Gastroesophageal sphincter (tissue), 4 donors: ENCODE measurements at regions not wholly inside any gene's neighbourhood (a gene's known extent, or its start where the extent isn't known, plus 50 kb on each side); places are given as distances from the start of the nearest gene placed in this dataset.

ENCODE experiments used
- ATAC-seq: fragments of 150-250 bp; one replicate; pipeline ENCODE4 v1.9.1; 2016; ENCODE audit warnings: mild to moderate bottlenecking, moderate library complexity
- H3K27ac ChIP-seq, 4 donors: fragments of 200-600 bp; sonication (generic) in 3 of 4; 1 replicate in 3 of 4; 2 replicates in 1 of 4; pipeline ENCODE4 v1.5.1; 2016 to 2019
- H3K27me3 ChIP-seq: fragments of 200-600 bp; sonication (generic); one replicate; pipeline ENCODE4 v1.5.1; 2019
- H3K36me3 ChIP-seq, 2 donors: fragments of 200-600 bp; sonication (generic); one replicate each; pipeline ENCODE4 v1.5.1; 2019; ENCODE audit warnings: control low read depth in 1 of 2
- H3K4me1 ChIP-seq, 3 donors: fragments of 200-600 bp; sonication (generic); 1 replicate in 2 of 3; 2 replicates in 1 of 3; pipeline ENCODE4 v1.5.1; 2016 to 2019; ENCODE audit warnings: control low read depth in 2 of 3
- H3K4me3 ChIP-seq, 2 donors: fragments of 200-600 bp; sonication (generic); one replicate each; pipeline ENCODE4 v1.5.1; 2019; ENCODE audit warnings: mild to moderate bottlenecking in 1 of 2, moderate library complexity in 1 of 2
- H3K9me3 ChIP-seq, 3 donors: fragments of 200-600 bp; sonication (generic); one replicate each; pipeline ENCODE4 v1.5.1; 2017 to 2019; ENCODE audit warnings: control low read depth in 2 of 3
- EP300 ChIP-seq: sonication (generic); formaldehyde crosslinking; IDR thresholded peaks from one replicate; pipeline ENCODE4 v1.6.1; 2017; ENCODE audit warnings: antibody characterized with exemption, mild to moderate bottlenecking
- POLR2A ChIP-seq, 2 donors: fragments of 450-650 bp; IDR thresholded peaks; one replicate each; pipeline ENCODE4 v1.6.1; 2017; ENCODE audit warnings: antibody characterized with exemption in 2 of 2, mild to moderate bottlenecking in 2 of 2, moderate library complexity in 1 of 2
- POLR2AphosphoS5 ChIP-seq: sonication (generic); formaldehyde crosslinking; IDR thresholded peaks from one replicate; pipeline ENCODE4 v1.6.1; 2017; ENCODE audit warnings: antibody characterized with exemption
- WGBS, 2 donors: methylation state at CpG; one replicate each; pipeline ENCODE4 v1.1.5; 2018; ENCODE audit warnings: low coverage in 1 of 2; 5-methylcytosine and 5-hydroxymethylcytosine counted together
- TF ChIP-seq, protein P1 (sequence below), 4 experiments: fragments of 200-600 bp in 2 of 4; fragments of 450-650 bp in 2 of 4; sonication (generic) in 1 of 4; IDR thresholded peaks; one replicate each; pipeline ENCODE4 v1.5.1; 2017 to 2019; ENCODE audit warnings: antibody characterized with exemption in 4 of 4, mild to moderate bottlenecking in 2 of 4, moderate library complexity in 2 of 4

GRCh38 chr3:28780480-28780879 is 431.9 kb upstream of the AZI2 start:
- 19 to 62% methylated on average over 3 of the region's 3 CpGs for WGBS, 2 donors
- Histone ChIP-seq H3K27ac (no peak overlapping the region), H3K4me1 (no peaks in the 10 kb centered on the region), H3K4me3 (no peak overlapping the region), H3K9me3 (no peaks in the 10 kb centered on the region), H3K27me3 (no peaks in the 10 kb centered on the region), H3K36me3 (no peaks in the 10 kb centered on the region)
- TF ChIP-seq, protein P1, sequence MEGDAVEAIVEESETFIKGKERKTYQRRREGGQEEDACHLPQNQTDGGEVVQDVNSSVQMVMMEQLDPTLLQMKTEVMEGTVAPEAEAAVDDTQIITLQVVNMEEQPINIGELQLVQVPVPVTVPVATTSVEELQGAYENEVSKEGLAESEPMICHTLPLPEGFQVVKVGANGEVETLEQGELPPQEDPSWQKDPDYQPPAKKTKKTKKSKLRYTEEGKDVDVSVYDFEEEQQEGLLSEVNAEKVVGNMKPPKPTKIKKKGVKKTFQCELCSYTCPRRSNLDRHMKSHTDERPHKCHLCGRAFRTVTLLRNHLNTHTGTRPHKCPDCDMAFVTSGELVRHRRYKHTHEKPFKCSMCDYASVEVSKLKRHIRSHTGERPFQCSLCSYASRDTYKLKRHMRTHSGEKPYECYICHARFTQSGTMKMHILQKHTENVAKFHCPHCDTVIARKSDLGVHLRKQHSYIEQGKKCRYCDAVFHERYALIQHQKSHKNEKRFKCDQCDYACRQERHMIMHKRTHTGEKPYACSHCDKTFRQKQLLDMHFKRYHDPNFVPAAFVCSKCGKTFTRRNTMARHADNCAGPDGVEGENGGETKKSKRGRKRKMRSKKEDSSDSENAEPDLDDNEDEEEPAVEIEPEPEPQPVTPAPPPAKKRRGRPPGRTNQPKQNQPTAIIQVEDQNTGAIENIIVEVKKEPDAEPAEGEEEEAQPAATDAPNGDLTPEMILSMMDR (IDR thresholded peaks at IDR 0.05), result no peak
- TF ChIP-seq POLR2AphosphoS5, result no peak
- no peak for ATAC-seq

GRCh38 chr3:28781053-28781452 is 432.4 kb upstream of the AZI2 start:
- Histone ChIP-seq H3K36me3 (no peaks in the 10 kb centered on the region), H3K4me1 (no peaks in the 10 kb centered on the region), H3K27me3 (no peaks in the 10 kb centered on the region), H3K27ac (no peak overlapping the region), H3K9me3 (no peaks in the 10 kb centered on the region), H3K4me3 (no peak overlapping the region)
- ATAC-seq, result no peak
- TF ChIP-seq POLR2A (IDR thresholded peaks at IDR 0.05) (no peak), POLR2AphosphoS5 (no peak), EP300 (no peak)

- Histone ChIP-seq H3K9me3 (no peaks in the 10 kb centered on the region), H3K36me3 (no peaks in the 10 kb centered on the region), H3K27me3 (no peaks in the 10 kb centered on the region), H3K4me3 (no peak overlapping the region), H3K27ac (no peak overlapping the region), H3K4me1 (no peaks in the 10 kb centered on the region)
- TF ChIP-seq POLR2A (IDR thresholded peaks at IDR 0.05), result no peak
- TF ChIP-seq POLR2AphosphoS5, result no peak
- TF ChIP-seq, protein P1 (IDR thresholded peaks at IDR 0.05), result no peak
- TF ChIP-seq EP300, result no peak
- WGBS, 2 donors, result 81% methylated on average over 3 of the region's 3 CpGs; no CpG with 5 or more reads in 1 of the 2 donors
- ATAC-seq, result no peak
Observed at GRCh38 chr3:28786446-28786845, 437.8 kb upstream of the AZI2 start.

- no peak overlapping the region for H3K27ac ChIP-seq
- H3K27me3 ChIP-seq, result no peaks in the 10 kb centered on the region
- ATAC-seq, result no peak
- WGBS, 2 donors, result 78 to 100% methylated on average over 1 of the region's 1 CpG
- TF ChIP-seq POLR2A (IDR thresholded peaks at IDR 0.05) (no peak), EP300 (no peak), POLR2AphosphoS5 (no peak)
- TF ChIP-seq, protein P1 (IDR thresholded peaks at IDR 0.05), result no peak
- H3K9me3 ChIP-seq, result no peaks in the 10 kb centered on the region
- H3K36me3 ChIP-seq, result no peaks in the 10 kb centered on the region
- H3K4me1 ChIP-seq, result no peaks in the 10 kb centered on the region
- H3K4me3 ChIP-seq, result no peak overlapping the region
Observed at GRCh38 chr3:28788571-28788970, 439.9 kb upstream of the AZI2 start.

DNA sequence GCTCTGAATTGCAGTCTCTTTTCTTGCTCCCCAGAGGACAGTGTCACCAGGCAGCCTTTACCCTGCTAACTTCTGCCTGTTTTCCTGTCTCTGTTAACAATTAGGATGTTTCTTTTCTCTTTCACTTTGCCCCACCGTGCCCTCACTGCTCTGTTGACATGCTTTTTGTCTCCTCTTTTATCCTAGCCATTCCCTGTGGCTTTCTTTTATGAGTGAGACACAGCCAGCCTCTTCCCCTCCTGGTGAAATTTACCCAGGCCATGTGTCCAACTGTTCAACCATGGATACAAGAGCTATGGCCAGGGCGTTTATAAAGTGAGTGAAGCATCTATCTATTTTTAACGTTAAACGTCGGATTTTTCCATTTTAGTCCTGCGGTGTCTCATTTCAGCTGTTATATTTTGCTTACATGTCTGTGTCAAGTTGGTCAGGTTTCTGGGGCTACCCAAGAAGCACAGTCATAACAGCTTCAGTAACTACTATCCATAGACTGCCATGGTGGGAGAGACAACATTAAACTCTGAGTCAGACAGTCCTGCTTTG is 443.2 kb upstream of the AZI2 start:
- H3K36me3 ChIP-seq, result no peaks in the 10 kb centered on the region
- no peak for TF ChIP-seq POLR2AphosphoS5
- TF ChIP-seq POLR2A (IDR thresholded peaks at IDR 0.05), result no peak
- TF ChIP-seq EP300, result no peak
- TF ChIP-seq, protein P1 (IDR thresholded peaks at IDR 0.05), result no peak
- no peak overlapping the region for H3K27ac ChIP-seq
- no peaks in the 10 kb centered on the region for H3K9me3 ChIP-seq
- H3K4me3 ChIP-seq, result no peak overlapping the region
- WGBS, 2 donors, result 31 to 33% methylated on average over 6 of the region's 6 CpGs
- no peak for ATAC-seq
- no peaks in the 10 kb centered on the region for H3K4me1 ChIP-seq
- no peaks in the 10 kb centered on the region for H3K27me3 ChIP-seq
